ENCODE measurements at regions not wholly inside any gene's neighbourhood (a gene's known extent, or its start where the extent isn't known, plus 50 kb on each side); places are given as distances from the start of the nearest gene placed in this dataset.

- no peak for DNase-seq (ENCODE audit: low spot score)
Measured at GRCh38 chr10:29117781-29118180, 171.1 kb upstream of the LYZL1 start.

- DNase-seq (ENCODE audit: low spot score) = peak; percentile 36
Measured at GRCh38 chr10:29119374-29119773, 169.5 kb upstream of the LYZL1 start.

GRCh38 chr10:29120216-29120615 lies 168.7 kb upstream of the LYZL1 start:
- no peak for DNase-seq (ENCODE audit: low spot score)

GRCh38 chr10:29124864-29125263 lies 164.0 kb upstream of the LYZL1 start:
- no peak for DNase-seq (ENCODE audit: low spot score)

GRCh38 chr10:29127037-29127700 lies 161.7 kb upstream of the LYZL1 start:
- DNase-seq (ENCODE audit: low spot score) = no peak

- no peak for DNase-seq (ENCODE audit: low spot score)
Measured at GRCh38 chr10:29127731-29128130, 161.1 kb upstream of the LYZL1 start.

GRCh38 chr10:29130190-29130673 lies 158.6 kb upstream of the LYZL1 start:
- peak; percentile 16 for DNase-seq (ENCODE audit: low spot score)

GRCh38 chr10:29131952-29132547 lies 156.8 kb upstream of the LYZL1 start:
- no peak for DNase-seq (ENCODE audit: low spot score)

- DNase-seq (ENCODE audit: low spot score) = no peak
Measured at GRCh38 chr10:29132551-29133111, 156.2 kb upstream of the LYZL1 start.

- DNase-seq (ENCODE audit: low spot score) = no peak
Measured at GRCh38 chr10:29135337-29135736, 153.5 kb upstream of the LYZL1 start.

GRCh38 chr10:29136411-29136810 lies 152.5 kb upstream of the LYZL1 start:
- DNase-seq (ENCODE audit: low spot score) = no peak

GRCh38 chr10:29140151-29140550 lies 148.7 kb upstream of the LYZL1 start:
- DNase-seq (ENCODE audit: low spot score) = no peak

GRCh38 chr10:29140991-29141390 lies 147.9 kb upstream of the LYZL1 start:
- DNase-seq (ENCODE audit: low spot score) = no peak

GRCh38 chr10:29141761-29142160 lies 147.1 kb upstream of the LYZL1 start:
- DNase-seq (ENCODE audit: low spot score) = no peak

GRCh38 chr10:29142516-29143314 lies 146.2 kb upstream of the LYZL1 start:
- DNase-seq (ENCODE audit: low spot score) = peak; percentile 6

GRCh38 chr10:29144126-29144525 lies 144.7 kb upstream of the LYZL1 start:
- no peak for DNase-seq (ENCODE audit: low spot score)

- DNase-seq (ENCODE audit: low spot score) = no peak
Measured at GRCh38 chr10:29146311-29147100, 142.4 kb upstream of the LYZL1 start.

GRCh38 chr10:29150010-29150409 lies 138.9 kb upstream of the LYZL1 start:
- no peak for DNase-seq (ENCODE audit: low spot score)

- no peak for DNase-seq (ENCODE audit: low spot score)
Measured at GRCh38 chr10:29151005-29151404, 137.9 kb upstream of the LYZL1 start.

- no peak for DNase-seq (ENCODE audit: low spot score)
Measured at GRCh38 chr10:29157321-29157720, 131.5 kb upstream of the LYZL1 start.

- no peak for DNase-seq (ENCODE audit: low spot score)
Measured at GRCh38 chr10:29158066-29158465, 130.8 kb upstream of the LYZL1 start.

GRCh38 chr10:29160150-29160617 lies 128.7 kb upstream of the LYZL1 start:
- DNase-seq (ENCODE audit: low spot score) = no peak

All from NAMALWA (cell line).